ENCODE measurements at regions not wholly inside any gene's neighbourhood (a gene's known extent, or its start where the extent isn't known, plus 50 kb on each side); places are given as distances from the start of the nearest gene placed in this dataset.

DNA sequence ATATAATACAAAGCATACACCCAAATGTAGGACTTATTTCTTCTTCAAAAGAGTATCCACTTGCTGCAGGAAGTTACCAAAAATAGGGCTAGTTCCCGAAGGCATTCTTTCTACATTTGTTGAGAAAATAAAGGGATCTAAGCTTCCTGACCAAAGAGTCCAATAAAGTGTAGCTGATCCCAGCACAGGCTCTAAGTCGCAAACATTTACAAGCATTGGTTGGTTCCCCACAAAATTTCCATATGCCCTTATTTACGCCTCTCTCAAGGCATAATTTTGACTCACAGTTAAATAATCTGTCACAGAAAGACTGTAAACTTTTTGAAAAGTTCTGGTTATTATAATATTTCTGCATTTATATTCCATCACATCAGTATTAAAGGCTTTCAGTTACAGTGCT is 1520.1 kb upstream of the ZEB2 start:
- ChIA-PET CTCF (no interaction called here), POLR2A (no interaction called here)
- TF ChIP-seq SIN3A (IDR thresholded peaks at IDR 0.05; ENCODE audit: borderline replicate concordance, insufficient read depth, low read depth, low read length) (no peak), TCF7L2 (IDR thresholded peaks at IDR 0.05; ENCODE audit: low read depth, low read length) (no peak), POLR2AphosphoS5 (IDR thresholded peaks at IDR 0.05; ENCODE audit: low read depth, low read length) (no peak), CTCF (IDR thresholded peaks at IDR 0.05) (no peak)
- TF ChIP-seq, protein P1, sequence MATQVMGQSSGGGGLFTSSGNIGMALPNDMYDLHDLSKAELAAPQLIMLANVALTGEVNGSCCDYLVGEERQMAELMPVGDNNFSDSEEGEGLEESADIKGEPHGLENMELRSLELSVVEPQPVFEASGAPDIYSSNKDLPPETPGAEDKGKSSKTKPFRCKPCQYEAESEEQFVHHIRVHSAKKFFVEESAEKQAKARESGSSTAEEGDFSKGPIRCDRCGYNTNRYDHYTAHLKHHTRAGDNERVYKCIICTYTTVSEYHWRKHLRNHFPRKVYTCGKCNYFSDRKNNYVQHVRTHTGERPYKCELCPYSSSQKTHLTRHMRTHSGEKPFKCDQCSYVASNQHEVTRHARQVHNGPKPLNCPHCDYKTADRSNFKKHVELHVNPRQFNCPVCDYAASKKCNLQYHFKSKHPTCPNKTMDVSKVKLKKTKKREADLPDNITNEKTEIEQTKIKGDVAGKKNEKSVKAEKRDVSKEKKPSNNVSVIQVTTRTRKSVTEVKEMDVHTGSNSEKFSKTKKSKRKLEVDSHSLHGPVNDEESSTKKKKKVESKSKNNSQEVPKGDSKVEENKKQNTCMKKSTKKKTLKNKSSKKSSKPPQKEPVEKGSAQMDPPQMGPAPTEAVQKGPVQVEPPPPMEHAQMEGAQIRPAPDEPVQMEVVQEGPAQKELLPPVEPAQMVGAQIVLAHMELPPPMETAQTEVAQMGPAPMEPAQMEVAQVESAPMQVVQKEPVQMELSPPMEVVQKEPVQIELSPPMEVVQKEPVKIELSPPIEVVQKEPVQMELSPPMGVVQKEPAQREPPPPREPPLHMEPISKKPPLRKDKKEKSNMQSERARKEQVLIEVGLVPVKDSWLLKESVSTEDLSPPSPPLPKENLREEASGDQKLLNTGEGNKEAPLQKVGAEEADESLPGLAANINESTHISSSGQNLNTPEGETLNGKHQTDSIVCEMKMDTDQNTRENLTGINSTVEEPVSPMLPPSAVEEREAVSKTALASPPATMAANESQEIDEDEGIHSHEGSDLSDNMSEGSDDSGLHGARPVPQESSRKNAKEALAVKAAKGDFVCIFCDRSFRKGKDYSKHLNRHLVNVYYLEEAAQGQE (IDR thresholded peaks at IDR 0.05; ENCODE audit: insufficient read depth in 1 of 2, low read depth in 2 of 2, low read length in 1 of 2) = no peak
- no peaks in the 10 kb centered on the region for H3K4me1 ChIP-seq (ENCODE audit: control insufficient read depth, insufficient read depth, low read length)
- DNase-seq (ENCODE audit: low read depth, low spot score) (no peak), ATAC-seq (no peak)
- BruUV-seq (replicated peaks) = no TSS peak
- no peaks in the 10 kb centered on the region for H3K27me3 ChIP-seq (ENCODE audit: control insufficient read depth, insufficient read depth, low read length)
- H3K36me3 ChIP-seq (ENCODE audit: control insufficient read depth, insufficient read depth, low read length) = no peaks in the 10 kb centered on the region
- no peaks in the 10 kb centered on the region for H3K9me3 ChIP-seq (ENCODE audit: control insufficient read depth, insufficient read depth, low read depth, low read length)
- intact Hi-C loops (cut with micrococcal nuclease; ENCODE audit: unreplicated experiment) = no loop called here
- H3K4me3 ChIP-seq (ENCODE audit: low read depth in 2 of 2, low read length in 2 of 2) = no peak overlapping the region
- in situ Hi-C loops (cut with HindIII; ENCODE audit: low pct_unique_long_range_greater_than_20kb, low sequenced_read_pairs) = no loop called here
- H3K27ac ChIP-seq (ENCODE audit: low read length) = no peak overlapping the region

- no peaks in the 10 kb centered on the region for H3K9me3 ChIP-seq (ENCODE audit: control insufficient read depth, insufficient read depth, low read depth, low read length)
- ChIA-PET POLR2A (no interaction called here), CTCF (no interaction called here)
- H3K27me3 ChIP-seq (ENCODE audit: control insufficient read depth, insufficient read depth, low read length) = no peaks in the 10 kb centered on the region
- intact Hi-C loops (cut with micrococcal nuclease; ENCODE audit: unreplicated experiment) = no loop called here
- H3K36me3 ChIP-seq (ENCODE audit: control insufficient read depth, insufficient read depth, low read length) = no peaks in the 10 kb centered on the region
- DNase-seq (ENCODE audit: low read depth, low spot score) (no peak), ATAC-seq (no peak)
- H3K4me3 ChIP-seq (ENCODE audit: low read depth in 2 of 2, low read length in 2 of 2) = no peak overlapping the region
- in situ Hi-C loops (cut with HindIII; ENCODE audit: low pct_unique_long_range_greater_than_20kb, low sequenced_read_pairs) = no loop called here
- no TSS peak for BruUV-seq (replicated peaks)
- no peaks in the 10 kb centered on the region for H3K4me1 ChIP-seq (ENCODE audit: control insufficient read depth, insufficient read depth, low read length)
- no peak for TF ChIP-seq CTCF (IDR thresholded peaks at IDR 0.05)
- TF ChIP-seq, protein P1 (IDR thresholded peaks at IDR 0.05; ENCODE audit: insufficient read depth in 1 of 2, low read depth in 2 of 2, low read length in 1 of 2) = no peak
- no peak for TF ChIP-seq SIN3A (IDR thresholded peaks at IDR 0.05; ENCODE audit: borderline replicate concordance, insufficient read depth, low read depth, low read length)
- H3K27ac ChIP-seq (ENCODE audit: low read length) = no peak overlapping the region
These were observed 1518.1 kb upstream of the ZEB2 start for GRCh38 chr2:146038014-146038413.
